Forelimb muscle (tissue), 1 donor: ENCODE measurements at regions not wholly inside any gene's neighbourhood (a gene's known extent, or its start where the extent isn't known, plus 50 kb on each side); places are given as distances from the start of the nearest gene placed in this dataset.
A peak's percentile ranks its signal among the peaks of the same experiment; 100 is the strongest.

Experiments
- DNase-seq: peaks from one replicate; pipeline ENCODE4 v3.0.0-alpha.2; 2013; ENCODE audit warnings: low read depth

DNA sequence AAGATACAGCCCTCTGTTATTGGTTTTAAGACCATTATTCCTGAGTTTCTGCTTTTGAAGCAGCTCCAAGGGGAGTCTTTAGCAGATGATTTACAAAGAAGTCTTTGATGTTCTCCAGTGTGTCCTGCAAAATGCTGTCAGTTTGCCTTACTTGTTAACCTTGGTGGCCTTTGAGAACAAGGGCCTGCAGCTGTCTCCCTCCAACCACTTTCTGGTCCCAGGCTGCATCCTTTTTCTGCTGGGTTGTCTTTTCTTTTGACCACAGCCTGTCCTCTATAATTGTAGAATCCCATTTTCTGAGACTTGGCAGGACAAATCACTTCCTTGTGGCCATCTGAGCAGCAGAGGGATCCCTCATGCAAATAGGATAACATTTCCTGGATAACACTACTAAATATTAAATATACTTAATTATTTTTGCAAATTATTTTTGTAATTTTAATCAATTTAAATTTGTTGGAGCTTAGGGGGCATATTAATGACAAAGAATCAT is 281.4 kb downstream of the DMRT2 start:
- no peak for DNase-seq

DNA sequence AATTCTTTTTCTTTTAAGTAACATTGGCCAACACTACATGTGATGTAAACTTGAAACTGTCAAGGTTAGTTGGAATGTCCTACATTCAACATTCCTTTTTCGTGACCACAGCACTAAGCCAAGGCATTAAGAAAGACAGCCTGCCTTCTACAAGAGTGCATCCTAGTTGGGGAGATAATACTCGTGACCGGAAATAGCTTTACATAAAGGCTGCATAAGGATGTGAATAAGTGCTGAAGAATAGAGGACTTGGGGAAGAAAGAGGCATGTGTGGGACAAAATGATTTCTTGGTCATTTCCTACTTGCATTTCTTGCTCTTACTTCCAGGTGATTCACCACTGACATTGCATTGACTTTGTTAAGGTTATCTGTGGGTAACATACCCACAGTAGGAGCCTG is 282.0 kb downstream of the DMRT2 start:
- no peak for DNase-seq

GRCh38 chr9:1335174-1335573 is 285.0 kb downstream of the DMRT2 start:
- no peak for DNase-seq

GRCh38 chr9:1337169-1337568 is 287.0 kb downstream of the DMRT2 start:
- no peak for DNase-seq

- no peak for DNase-seq
Measured at GRCh38 chr9:1340390-1340789, 290.2 kb downstream of the DMRT2 start.

GRCh38 chr9:1353291-1353690 is 303.1 kb downstream of the DMRT2 start:
- DNase-seq, result no peak

GRCh38 chr9:1354086-1354485 is 303.9 kb downstream of the DMRT2 start:
- no peak for DNase-seq

DNA sequence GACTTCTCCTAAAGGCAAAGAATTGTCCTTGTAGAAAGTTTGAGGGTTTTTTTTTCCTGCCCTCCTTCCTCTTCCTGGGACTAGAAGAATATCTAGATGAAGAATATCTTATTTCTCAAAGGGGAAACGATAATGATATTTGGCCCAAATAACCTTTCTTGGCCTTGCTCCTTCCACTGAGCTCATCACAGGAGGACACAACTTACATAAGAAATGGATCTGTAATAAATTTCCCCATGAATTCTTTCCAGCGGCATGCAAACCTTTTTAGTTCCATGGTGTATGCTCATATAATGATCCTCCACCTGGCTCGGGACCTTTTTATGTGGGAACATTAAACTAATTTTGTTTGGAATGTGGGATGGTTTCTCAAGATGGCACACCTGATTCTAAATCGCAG is 304.4 kb downstream of the DMRT2 start:
- no peak for DNase-seq

- no peak for DNase-seq
Measured at GRCh38 chr9:1355656-1356055, 305.5 kb downstream of the DMRT2 start.

DNA sequence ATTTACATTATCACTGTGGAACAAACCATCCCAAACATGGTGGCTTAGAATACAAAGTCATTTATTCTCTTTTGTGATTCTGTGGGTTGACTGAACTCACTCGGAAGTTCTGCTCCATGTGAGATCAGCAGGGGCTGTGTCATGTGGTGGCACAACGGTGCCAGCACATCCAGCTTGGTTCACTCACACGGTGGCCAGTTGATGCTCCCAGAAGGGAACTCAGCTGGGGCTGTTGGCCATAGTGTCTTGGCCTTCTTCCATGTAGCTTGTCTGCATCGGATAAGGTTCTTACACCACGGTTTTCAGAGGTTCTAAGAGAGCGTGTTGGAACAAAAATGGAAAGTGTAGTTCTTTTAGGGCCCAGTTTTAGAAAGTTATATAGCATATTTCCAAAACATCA is 312.7 kb downstream of the DMRT2 start:
- no peak for DNase-seq

- no peak for DNase-seq
Measured at GRCh38 chr9:1366276-1366675, 316.1 kb downstream of the DMRT2 start.

GRCh38 chr9:1369297-1369696 is 319.1 kb downstream of the DMRT2 start:
- no peak for DNase-seq

GRCh38 chr9:1373445-1373844 is 323.3 kb downstream of the DMRT2 start:
- DNase-seq, result no peak

GRCh38 chr9:1383899-1384455 is 333.8 kb downstream of the DMRT2 start:
- peak; percentile 53 for DNase-seq

- no peak for DNase-seq
Measured at GRCh38 chr9:1384816-1385215, 334.7 kb downstream of the DMRT2 start.

GRCh38 chr9:1386420-1386819 is 336.3 kb downstream of the DMRT2 start:
- no peak for DNase-seq

- no peak for DNase-seq
Measured at GRCh38 chr9:1388216-1388615, 338.1 kb downstream of the DMRT2 start.

GRCh38 chr9:1400983-1401382 is 350.8 kb downstream of the DMRT2 start:
- no peak for DNase-seq

GRCh38 chr9:1404940-1405339 is 354.8 kb downstream of the DMRT2 start:
- DNase-seq, result no peak

GRCh38 chr9:1411826-1412225 is 361.7 kb downstream of the DMRT2 start:
- no peak for DNase-seq

DNA sequence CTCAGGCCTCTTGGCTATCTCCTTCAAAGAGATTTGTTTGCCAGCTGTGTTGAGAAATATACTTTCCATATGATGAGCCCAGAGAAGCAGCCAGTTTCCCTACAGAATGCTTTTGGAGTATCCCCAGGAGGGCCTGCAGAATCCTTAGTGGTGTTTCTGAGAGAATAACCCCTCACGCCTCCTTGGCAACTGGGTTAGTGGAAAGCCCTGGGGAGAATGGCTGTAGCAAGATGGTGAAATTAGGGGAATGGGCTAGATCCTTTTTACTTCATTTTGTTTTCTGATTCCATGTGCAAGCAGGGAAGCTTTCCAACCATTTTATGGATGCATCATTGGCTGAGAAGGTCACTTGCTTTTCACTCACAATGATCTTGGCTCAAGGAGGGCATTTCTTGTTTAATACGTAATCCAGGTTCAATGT is 364.6 kb downstream of the DMRT2 start:
- DNase-seq, result peak; percentile 68

GRCh38 chr9:1415146-1415545 is 365.0 kb downstream of the DMRT2 start:
- DNase-seq, result no peak

DNA sequence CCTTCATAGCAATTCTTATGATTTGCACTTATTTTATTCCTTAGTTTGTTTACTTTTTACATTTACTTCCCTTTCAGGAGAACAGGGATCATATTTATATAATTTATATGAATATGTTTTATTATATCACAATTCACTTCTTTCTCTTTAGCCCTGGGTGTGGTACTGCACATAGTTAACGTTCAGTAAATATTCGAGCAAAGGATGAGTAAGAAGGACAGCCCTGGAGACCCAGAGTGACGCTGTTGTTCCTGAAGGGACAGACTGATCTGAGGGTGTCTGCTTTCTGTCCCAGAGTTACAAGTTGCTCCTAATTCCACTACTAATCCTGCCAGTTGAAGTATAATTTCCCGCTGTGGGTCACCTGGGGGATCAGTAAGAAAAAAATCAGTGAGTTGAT is 366.1 kb downstream of the DMRT2 start:
- no peak for DNase-seq

GRCh38 chr9:1421436-1421835 is 371.3 kb downstream of the DMRT2 start:
- no peak for DNase-seq
